GM21381 (cell line): ENCODE measurements at regions not wholly inside any gene's neighbourhood (a gene's known extent, or its start where the extent isn't known, plus 50 kb on each side); places are given as distances from the start of the nearest gene placed in this dataset.

Source experiments
- ATAC-seq: cut with Tn5 transposase; IDR thresholded peaks from one replicate; pipeline ENCODE4 v1.9.1; 2021; ENCODE audit warnings: mild to moderate bottlenecking, moderate library complexity; ENCODE audit not compliant: unreplicated experiment

GRCh38 chr2:51108794-51109193, 76.9 kb upstream of the NRXN1 start:
- no peak for ATAC-seq

- ATAC-seq, result no peak
Observed at GRCh38 chr2:51107841-51108240, 75.9 kb upstream of the NRXN1 start.

GRCh38 chr2:51105811-51106210, 73.9 kb upstream of the NRXN1 start:
- no peak for ATAC-seq

- no peak for ATAC-seq
Observed at GRCh38 chr2:51103205-51103604, 71.3 kb upstream of the NRXN1 start.

GRCh38 chr2:51093016-51093415, 61.1 kb upstream of the NRXN1 start:
- ATAC-seq, result no peak

GRCh38 chr2:51085420-51086068, 53.6 kb upstream of the NRXN1 start:
- no peak for ATAC-seq

GRCh38 chr2:51084750-51085149, 52.8 kb upstream of the NRXN1 start:
- no peak for ATAC-seq
